ENCODE measurements at regions not wholly inside any gene's neighbourhood (a gene's known extent, or its start where the extent isn't known, plus 50 kb on each side); places are given as distances from the start of the nearest gene placed in this dataset.

DNA sequence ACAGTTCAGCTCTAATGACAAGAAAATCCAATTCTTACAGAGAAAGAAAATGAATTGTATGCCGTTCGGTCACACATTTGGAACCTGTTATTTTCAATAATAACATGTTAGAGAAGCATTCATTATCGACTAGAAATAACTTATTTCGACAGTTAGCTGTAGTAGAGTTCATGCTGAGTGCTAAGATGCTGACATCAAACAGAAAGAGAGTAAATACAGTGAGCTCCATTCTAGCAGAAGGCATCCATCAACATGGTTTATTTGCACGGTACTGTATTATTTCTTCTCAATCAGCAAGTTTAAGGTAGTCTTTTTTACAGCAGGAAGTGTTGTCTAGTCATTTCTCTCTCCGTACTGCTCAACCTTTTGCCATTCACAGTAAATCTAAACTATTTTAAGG is 732.1 kb downstream of the STIM2 start:
- Histone ChIP-seq H3K9me3 (no peaks in the 10 kb centered on the region), H3K36me3 (no peaks in the 10 kb centered on the region), H3K4me3 (no peak overlapping the region), H3K27me3 (no peaks in the 10 kb centered on the region), H3K27ac (no peak overlapping the region), H3K4me1 (no peaks in the 10 kb centered on the region)
- no peak for DNase-seq (ENCODE audit: low spot score in 2 of 2)
- TF ChIP-seq, protein P1, sequence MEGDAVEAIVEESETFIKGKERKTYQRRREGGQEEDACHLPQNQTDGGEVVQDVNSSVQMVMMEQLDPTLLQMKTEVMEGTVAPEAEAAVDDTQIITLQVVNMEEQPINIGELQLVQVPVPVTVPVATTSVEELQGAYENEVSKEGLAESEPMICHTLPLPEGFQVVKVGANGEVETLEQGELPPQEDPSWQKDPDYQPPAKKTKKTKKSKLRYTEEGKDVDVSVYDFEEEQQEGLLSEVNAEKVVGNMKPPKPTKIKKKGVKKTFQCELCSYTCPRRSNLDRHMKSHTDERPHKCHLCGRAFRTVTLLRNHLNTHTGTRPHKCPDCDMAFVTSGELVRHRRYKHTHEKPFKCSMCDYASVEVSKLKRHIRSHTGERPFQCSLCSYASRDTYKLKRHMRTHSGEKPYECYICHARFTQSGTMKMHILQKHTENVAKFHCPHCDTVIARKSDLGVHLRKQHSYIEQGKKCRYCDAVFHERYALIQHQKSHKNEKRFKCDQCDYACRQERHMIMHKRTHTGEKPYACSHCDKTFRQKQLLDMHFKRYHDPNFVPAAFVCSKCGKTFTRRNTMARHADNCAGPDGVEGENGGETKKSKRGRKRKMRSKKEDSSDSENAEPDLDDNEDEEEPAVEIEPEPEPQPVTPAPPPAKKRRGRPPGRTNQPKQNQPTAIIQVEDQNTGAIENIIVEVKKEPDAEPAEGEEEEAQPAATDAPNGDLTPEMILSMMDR (IDR thresholded peaks at IDR 0.05), result no peak
- TF ChIP-seq POLR2A (IDR thresholded peaks at IDR 0.05), result no peak
- no peak for TF ChIP-seq POLR2AphosphoS5 (IDR thresholded peaks at IDR 0.05)
- intact Hi-C loops (cut with DNase I; ENCODE audit: low total_unique reads), result loop anchor here (10.0 kb wide), 1 partner anchor 1918 kb away; no protein-coding TSS in a partner anchor

DNA sequence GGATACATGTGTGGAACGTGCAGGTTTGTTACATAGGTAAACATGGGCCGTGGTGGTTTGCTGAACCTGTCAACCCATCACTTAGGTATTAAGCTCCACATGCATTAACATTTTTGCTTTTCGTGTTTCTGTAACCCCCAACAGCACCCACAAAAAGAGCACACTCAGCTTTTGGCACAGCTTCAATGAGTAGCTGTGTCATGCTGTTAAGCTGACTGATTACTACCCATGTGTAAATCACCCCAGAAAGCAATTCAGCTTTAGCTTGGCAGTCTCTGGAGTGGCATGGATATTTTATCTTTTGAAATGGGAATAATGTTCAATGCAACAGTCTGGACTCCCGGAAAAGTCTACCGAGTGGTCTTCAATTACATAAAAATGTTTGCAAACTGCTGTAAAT is 734.3 kb downstream of the STIM2 start:
- Histone ChIP-seq H3K36me3 (no peaks in the 10 kb centered on the region), H3K9me3 (no peaks in the 10 kb centered on the region), H3K4me3 (no peak overlapping the region), H3K27me3 (no peaks in the 10 kb centered on the region), H3K27ac (no peak overlapping the region), H3K4me1 (no peaks in the 10 kb centered on the region)
- TF ChIP-seq POLR2A (IDR thresholded peaks at IDR 0.05) (no peak), POLR2AphosphoS5 (IDR thresholded peaks at IDR 0.05) (no peak)
- TF ChIP-seq, protein P1 (IDR thresholded peaks at IDR 0.05), result no peak
- DNase-seq (ENCODE audit: low spot score in 2 of 2), result no peak
- intact Hi-C loops (cut with DNase I; ENCODE audit: low total_unique reads), result loop anchor here (5.0 to 10.0 kb wide), 2 partner anchors 822 to 1920 kb away; no protein-coding TSS in a partner anchor

DNA sequence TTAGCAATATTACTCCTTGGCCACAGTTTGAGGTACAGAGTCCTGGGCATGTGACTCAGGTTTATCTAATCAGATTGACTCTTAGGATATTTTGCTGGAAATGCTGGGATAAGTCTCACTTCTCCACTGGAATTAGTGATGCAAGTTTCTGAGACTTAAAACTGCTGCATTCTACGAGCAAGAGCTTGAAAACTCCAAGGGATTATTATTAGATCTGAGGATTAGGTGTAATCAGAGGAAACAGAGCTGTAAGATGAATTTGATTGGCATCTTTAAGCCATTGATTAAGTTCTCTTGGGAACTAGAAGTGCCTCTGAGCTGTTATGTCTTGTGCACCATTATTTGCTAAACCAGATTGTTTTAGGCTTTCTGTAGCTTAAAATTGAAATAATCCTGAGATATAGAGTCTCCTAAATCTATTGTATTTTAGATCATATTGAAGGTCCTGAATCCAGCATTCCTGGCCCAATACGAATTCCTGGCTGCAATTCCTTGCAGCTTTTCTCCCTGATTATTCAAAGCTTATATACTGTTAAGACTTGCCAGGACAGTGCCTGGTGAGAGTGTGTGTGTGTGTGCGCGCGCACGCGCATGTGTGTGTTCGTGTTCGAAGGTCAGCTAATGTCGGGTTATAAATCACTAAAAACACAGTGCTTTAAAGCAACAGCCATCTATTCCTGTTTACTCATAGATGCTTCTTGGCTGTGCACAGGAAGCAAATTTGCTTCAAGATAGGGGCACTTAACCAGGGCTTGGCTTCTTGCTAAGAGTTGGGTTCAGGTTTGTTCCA is 735.1 kb downstream of the STIM2 start:
- no peak for DNase-seq (ENCODE audit: low spot score in 2 of 2)
- Histone ChIP-seq H3K27me3 (no peaks in the 10 kb centered on the region), H3K36me3 (no peaks in the 10 kb centered on the region), H3K27ac (no peak overlapping the region), H3K9me3 (no peaks in the 10 kb centered on the region), H3K4me1 (no peaks in the 10 kb centered on the region), H3K4me3 (no peak overlapping the region)
- intact Hi-C loops (cut with DNase I; ENCODE audit: low total_unique reads), result loop anchor here (5.0 to 10.0 kb wide), 2 partner anchors 822 to 1921 kb away; no protein-coding TSS in a partner anchor
- TF ChIP-seq, protein P1 (IDR thresholded peaks at IDR 0.05), result no peak
- TF ChIP-seq POLR2AphosphoS5 (IDR thresholded peaks at IDR 0.05) (no peak), POLR2A (IDR thresholded peaks at IDR 0.05) (no peak)

DNA sequence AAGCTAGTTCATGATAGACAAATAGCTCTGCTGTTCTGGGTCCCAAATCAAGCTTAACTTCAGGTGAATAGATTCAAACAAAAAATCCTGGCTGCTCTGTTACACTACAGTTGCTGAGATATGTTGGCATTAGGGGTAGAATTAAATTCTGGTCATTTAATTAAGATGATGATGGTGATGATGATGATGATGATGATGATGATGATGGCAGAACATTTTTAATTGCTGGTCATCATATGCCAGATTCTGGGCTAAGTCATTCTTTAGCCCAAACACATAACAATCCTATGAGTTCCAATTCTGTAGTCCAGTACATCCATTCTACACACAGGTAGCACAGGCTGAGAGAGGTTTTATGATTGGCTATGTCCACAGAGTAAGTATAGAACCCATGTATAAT is 741.5 kb downstream of the STIM2 start:
- Histone ChIP-seq H3K27me3 (no peaks in the 10 kb centered on the region), H3K4me3 (no peak overlapping the region), H3K4me1 (no peaks in the 10 kb centered on the region), H3K9me3 (no peaks in the 10 kb centered on the region), H3K27ac (no peak overlapping the region), H3K36me3 (no peaks in the 10 kb centered on the region)
- intact Hi-C loops (cut with DNase I; ENCODE audit: low total_unique reads), result no loop called here
- TF ChIP-seq, protein P1 (IDR thresholded peaks at IDR 0.05), result no peak
- TF ChIP-seq POLR2A (IDR thresholded peaks at IDR 0.05), result no peak
- TF ChIP-seq POLR2AphosphoS5 (IDR thresholded peaks at IDR 0.05), result no peak
- no peak for DNase-seq (ENCODE audit: low spot score in 2 of 2)

DNA sequence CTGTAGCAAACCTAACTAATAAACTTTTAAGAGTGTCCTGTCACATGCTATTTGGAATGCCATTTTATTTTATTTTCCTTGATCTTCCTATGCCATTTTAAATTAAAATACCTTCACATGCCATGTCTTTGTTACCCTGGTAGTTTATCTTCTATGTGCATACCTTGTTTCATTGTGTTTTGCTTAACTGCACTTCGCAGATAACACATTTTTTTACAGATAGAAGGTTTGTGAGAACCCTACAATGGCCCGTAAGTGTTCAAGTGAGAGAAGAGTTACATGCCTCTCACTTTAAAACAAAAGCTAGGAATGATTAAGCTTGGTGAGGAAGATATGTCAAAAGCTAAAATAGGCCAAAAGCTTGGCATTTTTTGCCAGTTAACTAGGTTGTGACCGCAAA is 744.1 kb downstream of the STIM2 start:
- no peaks in the 10 kb centered on the region for H3K9me3 ChIP-seq
- TF ChIP-seq POLR2AphosphoS5 (IDR thresholded peaks at IDR 0.05), result no peak
- TF ChIP-seq, protein P1 (IDR thresholded peaks at IDR 0.05), result no peak
- no peak for TF ChIP-seq POLR2A (IDR thresholded peaks at IDR 0.05)
- no peak for DNase-seq (ENCODE audit: low spot score in 2 of 2)
- intact Hi-C loops (cut with DNase I; ENCODE audit: low total_unique reads), result no loop called here
- H3K36me3 ChIP-seq, result no peaks in the 10 kb centered on the region
- no peak overlapping the region for H3K27ac ChIP-seq
- no peaks in the 10 kb centered on the region for H3K4me1 ChIP-seq
- no peaks in the 10 kb centered on the region for H3K27me3 ChIP-seq
- no peak overlapping the region for H3K4me3 ChIP-seq
